ENCODE measurements at regions not wholly inside any gene's neighbourhood (a gene's known extent, or its start where the extent isn't known, plus 50 kb on each side); places are given as distances from the start of the nearest gene placed in this dataset.

DNA sequence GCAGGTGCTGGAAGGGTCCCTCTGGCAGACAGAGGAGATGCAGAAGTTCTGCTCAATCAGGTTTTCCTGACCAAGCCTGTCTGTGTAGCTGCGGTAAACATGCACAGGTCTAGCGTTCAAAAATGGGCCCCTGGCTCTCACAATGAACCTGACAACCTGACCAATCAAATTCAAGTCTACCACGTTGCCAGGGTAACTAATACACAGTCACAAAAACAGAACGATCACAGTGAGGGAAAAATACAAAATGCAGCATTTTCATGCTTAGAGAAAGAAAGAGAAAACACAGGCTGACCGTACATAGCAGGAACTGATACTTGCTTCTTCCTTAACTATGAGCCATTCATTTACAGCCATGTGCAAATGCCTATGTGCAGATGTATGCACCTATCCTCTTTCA, 353.1 kb upstream of the TSHZ2 start:
- intact Hi-C loops (cut with DNase I; ENCODE audit: low total_unique reads), result no loop called here
- TF ChIP-seq POLR2AphosphoS5 (IDR thresholded peaks at IDR 0.05) (no peak), CTCF (IDR thresholded peaks at IDR 0.05 in 8 of 11, conservative IDR thresholded peaks at IDR 0.05 in 3 of 11) (no peak), POLR2A (IDR thresholded peaks at IDR 0.05) (no peak)
- Histone ChIP-seq H3K4me3 (no peak overlapping the region), H3K9me3 (no peaks in the 10 kb centered on the region), H3K27me3 (replicated peaks in 1 of 7) (peaks cover 0 to 10% (median 0%) of the 10 kb centered on the region in 7 donors), H3K36me3 (no peaks in the 10 kb centered on the region), H3K4me1 (no peaks in the 10 kb centered on the region), H3K27ac (no peak overlapping the region)
- DNase-seq, result no peak
- WGBS, 5 donors, result 49 to 63% (median 58%) methylated on average over 5 of the region's 5 CpGs

- H3K4me1 ChIP-seq, result no peaks in the 10 kb centered on the region
- H3K36me3 ChIP-seq, result no peaks in the 10 kb centered on the region
- TF ChIP-seq CTCF (IDR thresholded peaks at IDR 0.05 in 8 of 11, conservative IDR thresholded peaks at IDR 0.05 in 3 of 11) (no peak), POLR2A (IDR thresholded peaks at IDR 0.05) (no peak), POLR2AphosphoS5 (IDR thresholded peaks at IDR 0.05) (no peak)
- 48 to 71% (median 66%) methylated on average over 3 of the region's 3 CpGs for WGBS, 5 donors
- H3K27me3 ChIP-seq (replicated peaks in 1 of 7), result peaks cover 0 to 10% (median 0%) of the 10 kb centered on the region in 7 donors
- H3K4me3 ChIP-seq, result no peak overlapping the region
- intact Hi-C loops (cut with DNase I; ENCODE audit: low total_unique reads), result no loop called here
- no peak overlapping the region for H3K27ac ChIP-seq
- no peaks in the 10 kb centered on the region for H3K9me3 ChIP-seq
- DNase-seq, result no peak
Observed at GRCh38 chr20:52616629-52617028, 355.5 kb upstream of the TSHZ2 start.

- intact Hi-C loops (cut with DNase I; ENCODE audit: low total_unique reads), result no loop called here
- peaks cover 0 to 10% (median 0%) of the 10 kb centered on the region in 7 donors for H3K27me3 ChIP-seq (replicated peaks in 1 of 7)
Observed at GRCh38 chr20:52614051-52614863, 357.9 kb upstream of the TSHZ2 start.

More at GRCh38 chr20:52614051-52614863, 357.9 kb upstream of the TSHZ2 start:
- Histone ChIP-seq H3K36me3 (no peaks in the 10 kb centered on the region), H3K9me3 (peaks cover 0 to 13% (median 1%) of the 10 kb centered on the region in 8 donors), H3K27ac (no peak overlapping the region), H3K4me1 (no peaks in the 10 kb centered on the region), H3K4me3 (no peak overlapping the region)
- WGBS, 5 donors, result 76 to 85% (median 78%) methylated on average over 3 of the region's 3 CpGs
- TF ChIP-seq POLR2A (IDR thresholded peaks at IDR 0.05), result no peak
- no peak for TF ChIP-seq CTCF (IDR thresholded peaks at IDR 0.05 in 8 of 11, conservative IDR thresholded peaks at IDR 0.05 in 3 of 11)
- no peak for TF ChIP-seq POLR2AphosphoS5 (IDR thresholded peaks at IDR 0.05)
- no peak for DNase-seq

All from spleen (tissue), 11 donors.